GM19193 (cell line): ENCODE measurements at regions not wholly inside any gene's neighbourhood (a gene's known extent, or its start where the extent isn't known, plus 50 kb on each side); places are given as distances from the start of the nearest gene placed in this dataset.

Source experiments
- POLR2A ChIP-seq: IDR thresholded peaks from 4 replicates; pipeline ENCODE4 v1.6.1; 2011; ENCODE audit not compliant: insufficient read depth, insufficient read length; ENCODE audit errors: extremely low read depth

GRCh38 chr2:181310967-181311366, 146.2 kb upstream of the ITGA4 start:
- TF ChIP-seq POLR2A, result no peak

- TF ChIP-seq POLR2A, result no peak
These were observed 145.3 kb upstream of the ITGA4 start for GRCh38 chr2:181311837-181312236.

- TF ChIP-seq POLR2A, result peak; percentile 34
These were observed 144.7 kb upstream of the ITGA4 start for GRCh38 chr2:181312515-181312927.

- no peak for TF ChIP-seq POLR2A
These were observed 143.3 kb upstream of the ITGA4 start for GRCh38 chr2:181313845-181314244.

- no peak for TF ChIP-seq POLR2A
These were observed 142.6 kb upstream of the ITGA4 start for GRCh38 chr2:181314551-181314950.

- no peak for TF ChIP-seq POLR2A
These were observed 139.7 kb upstream of the ITGA4 start for GRCh38 chr2:181317511-181317910.

GRCh38 chr2:181318504-181319280, 138.5 kb upstream of the ITGA4 start:
- no peak for TF ChIP-seq POLR2A

GRCh38 chr2:181319286-181319685, 137.9 kb upstream of the ITGA4 start:
- no peak for TF ChIP-seq POLR2A

- no peak for TF ChIP-seq POLR2A
These were observed 136.5 kb upstream of the ITGA4 start for GRCh38 chr2:181320638-181321037.

- TF ChIP-seq POLR2A, result no peak
These were observed 132.3 kb upstream of the ITGA4 start for GRCh38 chr2:181324912-181325311.

GRCh38 chr2:181326661-181327060, 130.5 kb upstream of the ITGA4 start:
- no peak for TF ChIP-seq POLR2A

- no peak for TF ChIP-seq POLR2A
These were observed 126.9 kb upstream of the ITGA4 start for GRCh38 chr2:181330286-181330685.

GRCh38 chr2:181332044-181332605, 125.1 kb upstream of the ITGA4 start:
- no peak for TF ChIP-seq POLR2A

- no peak for TF ChIP-seq POLR2A
These were observed 122.9 kb upstream of the ITGA4 start for GRCh38 chr2:181334158-181334826.

GRCh38 chr2:181340891-181341290, 116.3 kb upstream of the ITGA4 start:
- TF ChIP-seq POLR2A, result no peak
